ENCODE measurements at regions not wholly inside any gene's neighbourhood (a gene's known extent, or its start where the extent isn't known, plus 50 kb on each side); places are given as distances from the start of the nearest gene placed in this dataset.

- no peak overlapping the region for H3K4me3 ChIP-seq (ENCODE audit: low read depth, low read length, poor library complexity, severe bottlenecking)
- H3K9me3 ChIP-seq (ENCODE audit: low read length): no peaks in the 10 kb centered on the region
- H4K20me1 ChIP-seq (ENCODE audit: insufficient read depth, low read length): no peaks in the 10 kb centered on the region
- 0 out of 2 replicates have a peak, but pooled peaks cover 3% of the 10 kb centered on the region for H3K27me3 ChIP-seq (ENCODE audit: insufficient read depth, low read length)
- H3F3A ChIP-seq (ENCODE audit: insufficient read depth, low read length): no peaks in the 10 kb centered on the region
- no peak overlapping the region for H2AFZ ChIP-seq (ENCODE audit: low read length)
- H3K79me2 ChIP-seq (ENCODE audit: insufficient read depth, low read length): no peaks in the 10 kb centered on the region
- no peak overlapping the region for H3K9ac ChIP-seq (ENCODE audit: low read length)
- no peak overlapping the region for H3K4me2 ChIP-seq (ENCODE audit: low read length)
- TF ChIP-seq CTCF (IDR thresholded peaks at IDR 0.05; ENCODE audit: low read length): no peak
- TF ChIP-seq EZH2 (IDR thresholded peaks at IDR 0.05; ENCODE audit: borderline replicate concordance, low read length): no peak
- H3K4me1 ChIP-seq (ENCODE audit: insufficient read depth, low read length, severe bottlenecking): no peaks in the 10 kb centered on the region
- no peaks in the 10 kb centered on the region for H3K9me2 ChIP-seq (ENCODE audit: low read depth, low read length)
- no peak overlapping the region for H3K27ac ChIP-seq (ENCODE audit: low read depth, low read length, poor library complexity, severe bottlenecking)
- no peaks in the 10 kb centered on the region for H3K36me3 ChIP-seq (ENCODE audit: insufficient read depth, low read length)
Observed at GRCh38 chr6:147906361-147906760, 397.9 kb downstream of the SAMD5 start.

- 0 out of 2 replicates have a peak, but pooled peaks cover 3% of the 10 kb centered on the region for H3K27me3 ChIP-seq (ENCODE audit: insufficient read depth, low read length)
- H3F3A ChIP-seq (ENCODE audit: insufficient read depth, low read length): no peaks in the 10 kb centered on the region
- no peak overlapping the region for H3K27ac ChIP-seq (ENCODE audit: low read depth, low read length, poor library complexity, severe bottlenecking)
- H3K4me2 ChIP-seq (ENCODE audit: low read length): no peak overlapping the region
- H3K4me1 ChIP-seq (ENCODE audit: insufficient read depth, low read length, severe bottlenecking): no peaks in the 10 kb centered on the region
- no peak overlapping the region for H3K9ac ChIP-seq (ENCODE audit: low read length)
- H3K36me3 ChIP-seq (ENCODE audit: insufficient read depth, low read length): no peaks in the 10 kb centered on the region
- no peak overlapping the region for H2AFZ ChIP-seq (ENCODE audit: low read length)
- no peaks in the 10 kb centered on the region for H3K79me2 ChIP-seq (ENCODE audit: insufficient read depth, low read length)
- TF ChIP-seq EZH2 (IDR thresholded peaks at IDR 0.05; ENCODE audit: borderline replicate concordance, low read length) (no peak), CTCF (IDR thresholded peaks at IDR 0.05; ENCODE audit: low read length) (no peak)
- no peaks in the 10 kb centered on the region for H3K9me3 ChIP-seq (ENCODE audit: low read length)
- no peak overlapping the region for H3K4me3 ChIP-seq (ENCODE audit: low read depth, low read length, poor library complexity, severe bottlenecking)
- no peaks in the 10 kb centered on the region for H3K9me2 ChIP-seq (ENCODE audit: low read depth, low read length)
- H4K20me1 ChIP-seq (ENCODE audit: insufficient read depth, low read length): no peaks in the 10 kb centered on the region
Observed at GRCh38 chr6:147909640-147910039, 401.1 kb downstream of the SAMD5 start.

GRCh38 chr6:147910281-147910680 lies 401.8 kb downstream of the SAMD5 start:
- Histone ChIP-seq H2AFZ (ENCODE audit: low read length) (no peak overlapping the region), H3K9me3 (ENCODE audit: low read length) (no peaks in the 10 kb centered on the region), H3K9ac (ENCODE audit: low read length) (no peak overlapping the region), H3K27ac (ENCODE audit: low read depth, low read length, poor library complexity, severe bottlenecking) (no peak overlapping the region), H3K79me2 (ENCODE audit: insufficient read depth, low read length) (no peaks in the 10 kb centered on the region), H3F3A (ENCODE audit: insufficient read depth, low read length) (no peaks in the 10 kb centered on the region), H3K27me3 (ENCODE audit: insufficient read depth, low read length) (0 out of 2 replicates have a peak, but pooled peaks cover 3% of the 10 kb centered on the region), H3K9me2 (ENCODE audit: low read depth, low read length) (no peaks in the 10 kb centered on the region), H3K4me1 (ENCODE audit: insufficient read depth, low read length, severe bottlenecking) (no peaks in the 10 kb centered on the region), H4K20me1 (ENCODE audit: insufficient read depth, low read length) (no peaks in the 10 kb centered on the region), H3K4me2 (ENCODE audit: low read length) (no peak overlapping the region), H3K36me3 (ENCODE audit: insufficient read depth, low read length) (no peaks in the 10 kb centered on the region), H3K4me3 (ENCODE audit: low read depth, low read length, poor library complexity, severe bottlenecking) (no peak overlapping the region)
- no peak for TF ChIP-seq EZH2 (IDR thresholded peaks at IDR 0.05; ENCODE audit: borderline replicate concordance, low read length)
- TF ChIP-seq CTCF (IDR thresholded peaks at IDR 0.05; ENCODE audit: low read length): no peak

Measured in OCI-LY1 (cell line).